Breast epithelium (tissue), 4 donors: ENCODE measurements at regions not wholly inside any gene's neighbourhood (a gene's known extent, or its start where the extent isn't known, plus 50 kb on each side); places are given as distances from the start of the nearest gene placed in this dataset.

ENCODE experiments used
- DNase-seq, 2 donors: peaks; one replicate each; pipeline ENCODE4 v3.0.0-alpha.2; 2019; ENCODE audit warnings: low spot score in 2 of 2
- H3K27ac ChIP-seq, 2 donors: fragments of 200-600 bp; sonication (generic) in 1 of 2; one replicate each; pipeline ENCODE4 v1.5.1; 2016 to 2019; ENCODE audit warnings: mild to moderate bottlenecking in 1 of 2
- H3K27me3 ChIP-seq, 2 donors: fragments of 200-600 bp; sonication (generic) in 1 of 2; one replicate each; pipeline versions ENCODE4 v1.5.1 to v1.6.0; 2017 to 2019; ENCODE audit warnings: control low read depth in 1 of 2, mild to moderate bottlenecking in 1 of 2
- H3K36me3 ChIP-seq: fragments of 200-600 bp; one replicate; pipeline ENCODE4 v1.5.1; 2019
- H3K4me1 ChIP-seq, 2 donors: fragments of 200-600 bp; sonication (generic); one replicate each; pipeline ENCODE4 v1.5.1; 2016 to 2019; ENCODE audit warnings: control low read depth in 1 of 2
- H3K4me3 ChIP-seq, 3 donors: fragments of 200-600 bp; sonication (generic); 1 replicate in 2 of 3; 2 replicates in 1 of 3; pipeline ENCODE4 v1.5.1; 2016 to 2019; ENCODE audit warnings: mild to moderate bottlenecking in 3 of 3, moderate library complexity in 2 of 3
- H3K9me3 ChIP-seq, 2 donors: fragments of 200-600 bp; sonication (generic) in 1 of 2; one replicate each; pipeline ENCODE4 v1.5.1; 2016 to 2019; ENCODE audit warnings: control low read depth in 1 of 2
- POLR2A ChIP-seq: fragments of 450-650 bp; IDR thresholded peaks from one replicate; pipeline ENCODE4 v1.6.1; 2016; ENCODE audit warnings: antibody characterized with exemption, mild to moderate bottlenecking, moderate library complexity
- POLR2AphosphoS5 ChIP-seq, 3 donors: sonication (generic); formaldehyde crosslinking; IDR thresholded peaks; one replicate each; pipeline ENCODE4 v1.6.1; 2017; ENCODE audit warnings: antibody characterized with exemption in 3 of 3
- intact Hi-C: fragments of 100-400 bp; cut with DNase I; formaldehyde crosslinking; loops from one replicate; pipeline ENCODE4 v1.15.1; 2023; ENCODE audit warnings: low total_unique reads
- TF ChIP-seq, protein P1 (sequence below), 3 donors: fragments of 450-650 bp; IDR thresholded peaks; one replicate each; pipeline ENCODE4 v1.5.1; 2016 to 2017; ENCODE audit warnings: antibody characterized with exemption in 3 of 3, mild to moderate bottlenecking in 3 of 3, moderate library complexity in 3 of 3

DNA sequence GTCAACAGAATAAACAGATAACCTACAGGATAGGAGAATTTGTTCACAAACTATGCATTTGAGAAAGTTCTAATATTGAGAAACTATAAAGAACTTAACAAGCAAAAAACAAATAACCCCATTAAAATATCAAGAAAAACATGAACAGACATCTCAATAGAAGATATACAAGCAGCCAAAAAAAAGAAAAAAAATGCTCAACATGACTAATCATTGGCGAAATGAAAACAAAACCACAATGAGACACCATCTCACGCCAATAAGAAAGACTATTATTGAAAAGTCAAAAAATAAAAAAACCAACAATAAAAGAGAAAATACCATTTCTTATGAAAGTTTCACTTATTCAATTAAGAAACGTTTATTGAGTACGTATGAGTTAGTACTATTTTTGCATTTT lies 800.5 kb downstream of the CBLN2 start:
- TF ChIP-seq POLR2AphosphoS5 (IDR thresholded peaks at IDR 0.05): no peak
- TF ChIP-seq, protein P1, sequence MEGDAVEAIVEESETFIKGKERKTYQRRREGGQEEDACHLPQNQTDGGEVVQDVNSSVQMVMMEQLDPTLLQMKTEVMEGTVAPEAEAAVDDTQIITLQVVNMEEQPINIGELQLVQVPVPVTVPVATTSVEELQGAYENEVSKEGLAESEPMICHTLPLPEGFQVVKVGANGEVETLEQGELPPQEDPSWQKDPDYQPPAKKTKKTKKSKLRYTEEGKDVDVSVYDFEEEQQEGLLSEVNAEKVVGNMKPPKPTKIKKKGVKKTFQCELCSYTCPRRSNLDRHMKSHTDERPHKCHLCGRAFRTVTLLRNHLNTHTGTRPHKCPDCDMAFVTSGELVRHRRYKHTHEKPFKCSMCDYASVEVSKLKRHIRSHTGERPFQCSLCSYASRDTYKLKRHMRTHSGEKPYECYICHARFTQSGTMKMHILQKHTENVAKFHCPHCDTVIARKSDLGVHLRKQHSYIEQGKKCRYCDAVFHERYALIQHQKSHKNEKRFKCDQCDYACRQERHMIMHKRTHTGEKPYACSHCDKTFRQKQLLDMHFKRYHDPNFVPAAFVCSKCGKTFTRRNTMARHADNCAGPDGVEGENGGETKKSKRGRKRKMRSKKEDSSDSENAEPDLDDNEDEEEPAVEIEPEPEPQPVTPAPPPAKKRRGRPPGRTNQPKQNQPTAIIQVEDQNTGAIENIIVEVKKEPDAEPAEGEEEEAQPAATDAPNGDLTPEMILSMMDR (IDR thresholded peaks at IDR 0.05): no peak
- TF ChIP-seq POLR2A: no peak
- Histone ChIP-seq H3K27me3 (no peaks in the 10 kb centered on the region), H3K27ac (no peak overlapping the region), H3K4me3 (no peak overlapping the region), H3K4me1 (no peaks in the 10 kb centered on the region), H3K36me3 (no peaks in the 10 kb centered on the region), H3K9me3 (peaks cover 3 to 4% of the 10 kb centered on the region in 2 donors)
- no peak for DNase-seq
- intact Hi-C loops: no loop called here

DNA sequence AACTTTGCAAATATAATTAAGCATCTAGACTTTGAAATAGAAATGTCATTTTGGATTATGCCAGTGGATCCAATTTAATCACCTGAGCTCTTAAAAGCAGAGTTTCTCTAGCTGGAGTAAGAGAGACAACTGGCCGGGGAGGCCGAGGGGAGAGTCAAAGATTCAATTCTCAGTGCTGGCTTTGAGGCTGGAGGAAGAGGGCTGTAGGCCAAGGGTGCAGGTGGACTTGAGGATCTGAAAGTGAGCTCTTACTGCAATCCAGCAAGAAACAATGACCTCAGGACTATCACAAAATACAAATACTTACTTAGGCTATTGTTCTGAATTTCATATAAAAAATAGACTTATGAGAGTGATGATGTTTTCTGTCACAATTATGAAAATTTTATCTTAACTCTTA lies 814.5 kb downstream of the CBLN2 start:
- Histone ChIP-seq H3K9me3 (no peaks in the 10 kb centered on the region), H3K4me1 (no peaks in the 10 kb centered on the region), H3K36me3 (no peaks in the 10 kb centered on the region), H3K27ac (no peak overlapping the region), H3K4me3 (no peak overlapping the region), H3K27me3 (no peaks in the 10 kb centered on the region)
- TF ChIP-seq POLR2A (no peak), POLR2AphosphoS5 (IDR thresholded peaks at IDR 0.05) (no peak)
- TF ChIP-seq, protein P1 (IDR thresholded peaks at IDR 0.05): no peak
- intact Hi-C loops: loop anchor here (10.0 kb wide), 1 partner anchor 835 kb away; no protein-coding TSS in a partner anchor
- no peak for DNase-seq

DNA sequence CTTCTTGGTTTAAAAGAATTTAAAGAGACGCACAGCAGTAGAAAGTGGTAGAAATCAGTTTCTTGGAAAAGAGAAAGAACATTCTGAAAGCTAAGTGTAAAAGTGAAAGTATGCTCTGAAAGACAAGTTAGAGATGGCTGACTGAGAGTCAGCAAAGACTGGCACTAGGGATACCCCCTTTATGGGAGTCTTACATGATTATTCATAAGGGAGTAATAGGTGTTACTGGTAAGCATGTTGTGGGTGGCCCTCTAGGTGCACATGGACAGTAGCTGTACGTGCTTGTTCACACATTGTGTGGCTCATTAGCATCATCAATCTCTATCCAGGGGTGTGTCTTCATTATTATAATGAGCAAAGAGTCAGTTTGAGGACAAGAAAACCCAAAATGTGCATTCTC lies 816.2 kb downstream of the CBLN2 start:
- H3K4me3 ChIP-seq: no peak overlapping the region
- intact Hi-C loops: no loop called here
- no peaks in the 10 kb centered on the region for H3K36me3 ChIP-seq
- H3K4me1 ChIP-seq: no peaks in the 10 kb centered on the region
- no peak overlapping the region for H3K27ac ChIP-seq
- DNase-seq: no peak
- no peaks in the 10 kb centered on the region for H3K9me3 ChIP-seq
- H3K27me3 ChIP-seq: no peaks in the 10 kb centered on the region
- TF ChIP-seq, protein P1 (IDR thresholded peaks at IDR 0.05): no peak
- no peak for TF ChIP-seq POLR2AphosphoS5 (IDR thresholded peaks at IDR 0.05)
- TF ChIP-seq POLR2A: no peak

DNA sequence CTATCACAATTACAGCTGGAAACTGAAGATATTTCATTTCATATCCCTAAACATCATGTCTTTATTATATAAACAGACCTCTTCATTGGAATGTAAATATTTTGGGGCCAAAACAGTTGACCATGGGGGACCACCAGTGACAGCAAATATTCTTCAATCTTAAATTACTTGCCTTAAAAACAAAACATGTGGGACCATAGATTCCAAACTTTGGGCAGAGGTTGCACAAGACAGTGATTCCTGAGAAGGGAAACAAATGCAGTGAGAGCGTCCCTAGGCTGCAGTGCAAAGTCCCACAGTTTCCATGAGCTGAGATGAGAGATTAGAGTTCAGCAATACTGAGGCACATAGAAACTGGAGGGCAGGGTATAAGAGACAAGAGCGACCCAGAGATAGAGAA lies 818.9 kb downstream of the CBLN2 start:
- DNase-seq: no peak
- Histone ChIP-seq H3K36me3 (no peaks in the 10 kb centered on the region), H3K27me3 (no peaks in the 10 kb centered on the region), H3K9me3 (no peaks in the 10 kb centered on the region), H3K4me3 (no peak overlapping the region), H3K27ac (no peak overlapping the region), H3K4me1 (no peaks in the 10 kb centered on the region)
- intact Hi-C loops: no loop called here
- no peak for TF ChIP-seq POLR2AphosphoS5 (IDR thresholded peaks at IDR 0.05)
- TF ChIP-seq, protein P1 (IDR thresholded peaks at IDR 0.05): no peak
- TF ChIP-seq POLR2A: no peak

DNA sequence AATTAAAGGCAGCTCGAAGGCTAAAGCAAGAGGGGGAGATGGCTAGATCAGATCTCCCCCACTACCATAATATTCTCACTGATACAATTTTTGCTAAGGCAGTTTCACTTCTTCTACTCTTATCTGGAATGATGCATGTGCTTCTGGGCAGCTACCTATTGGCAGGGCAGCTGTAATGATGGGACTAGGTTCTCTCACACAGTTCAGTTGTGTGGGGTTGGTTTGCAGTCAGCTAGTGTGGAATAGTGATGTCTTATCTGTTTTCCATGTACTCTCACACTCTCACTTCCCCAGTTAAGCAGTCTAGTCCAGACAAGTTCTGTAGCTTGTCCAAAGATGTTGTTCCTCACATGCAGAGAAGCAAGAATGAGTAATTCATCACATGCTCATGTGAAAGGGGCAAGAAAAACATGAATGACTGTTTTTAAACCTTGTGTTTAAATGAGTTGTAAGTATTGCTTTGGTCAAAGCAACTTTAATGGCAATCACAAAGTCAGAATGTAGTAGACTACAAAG lies 836.1 kb downstream of the CBLN2 start:
- H3K4me3 ChIP-seq: no peak overlapping the region
- DNase-seq: no peak
- no peaks in the 10 kb centered on the region for H3K36me3 ChIP-seq
- intact Hi-C loops: no loop called here
- no peaks in the 10 kb centered on the region for H3K27me3 ChIP-seq
- no peaks in the 10 kb centered on the region for H3K9me3 ChIP-seq
- H3K27ac ChIP-seq: no peak overlapping the region
- TF ChIP-seq, protein P1 (IDR thresholded peaks at IDR 0.05): no peak
- TF ChIP-seq POLR2AphosphoS5 (IDR thresholded peaks at IDR 0.05) (no peak), POLR2A (no peak)
- H3K4me1 ChIP-seq: no peaks in the 10 kb centered on the region
